Progenitor cell of endocrine pancreas (in vitro differentiated cells): ENCODE measurements at regions not wholly inside any gene's neighbourhood (a gene's known extent, or its start where the extent isn't known, plus 50 kb on each side); places are given as distances from the start of the nearest gene placed in this dataset.
A peak's percentile ranks its signal among the peaks of the same experiment; 100 is the strongest.

Source experiments
- DNase-seq: peaks from one replicate; pipeline ENCODE4 v3.0.0; 2021; ENCODE audit warnings: low spot score; ENCODE audit not compliant: unreplicated experiment
- H3K27ac Mint-ChIP-seq: 2 replicates; pipeline ENCODE4 v1.8.0; 2021; ENCODE audit warnings: mild to moderate bottlenecking, moderate library complexity, mixed read lengths
- H3K27me3 Mint-ChIP-seq: 2 replicates; pipeline ENCODE4 v1.8.0; 2021; ENCODE audit warnings: mixed read lengths
- H3K36me3 Mint-ChIP-seq: 2 replicates; pipeline ENCODE4 v1.8.0; 2022; ENCODE audit warnings: mixed read lengths; ENCODE audit not compliant: insufficient read depth
- H3K4me1 Mint-ChIP-seq: 2 replicates; pipeline ENCODE4 v1.8.0; 2021; ENCODE audit warnings: low read depth, mixed read lengths
- H3K4me3 Mint-ChIP-seq: 2 replicates; pipeline ENCODE4 v1.8.0; 2021; ENCODE audit warnings: low read depth, mild to moderate bottlenecking, moderate library complexity, mixed read lengths
- H3K9me3 Mint-ChIP-seq: 2 replicates; pipeline ENCODE4 v1.8.0; 2021; ENCODE audit warnings: low read depth, mixed read lengths
- TF ChIP-seq, protein P1 (sequence below): fragments of 200-600 bp; sonication (generic); IDR thresholded peaks from one replicate; pipeline ENCODE4 v1.5.0; 2021; ENCODE audit warnings: antibody characterized with exemption, mild to moderate bottlenecking; ENCODE audit not compliant: unreplicated experiment

GRCh38 chr14:97841762-97842161 is 1044.6 kb downstream of the VRK1 start:
- Mint-ChIP-seq H3K27ac (peak overlapping the region; percentile 53), H3K27me3 (peaks cover 36% of the 10 kb centered on the region), H3K4me3 (no peak overlapping the region), H3K9me3 (no peaks in the 10 kb centered on the region), H3K36me3 (no peaks in the 10 kb centered on the region), H3K4me1 (no peaks in the 10 kb centered on the region)
- DNase-seq: no peak
- TF ChIP-seq, protein P1, sequence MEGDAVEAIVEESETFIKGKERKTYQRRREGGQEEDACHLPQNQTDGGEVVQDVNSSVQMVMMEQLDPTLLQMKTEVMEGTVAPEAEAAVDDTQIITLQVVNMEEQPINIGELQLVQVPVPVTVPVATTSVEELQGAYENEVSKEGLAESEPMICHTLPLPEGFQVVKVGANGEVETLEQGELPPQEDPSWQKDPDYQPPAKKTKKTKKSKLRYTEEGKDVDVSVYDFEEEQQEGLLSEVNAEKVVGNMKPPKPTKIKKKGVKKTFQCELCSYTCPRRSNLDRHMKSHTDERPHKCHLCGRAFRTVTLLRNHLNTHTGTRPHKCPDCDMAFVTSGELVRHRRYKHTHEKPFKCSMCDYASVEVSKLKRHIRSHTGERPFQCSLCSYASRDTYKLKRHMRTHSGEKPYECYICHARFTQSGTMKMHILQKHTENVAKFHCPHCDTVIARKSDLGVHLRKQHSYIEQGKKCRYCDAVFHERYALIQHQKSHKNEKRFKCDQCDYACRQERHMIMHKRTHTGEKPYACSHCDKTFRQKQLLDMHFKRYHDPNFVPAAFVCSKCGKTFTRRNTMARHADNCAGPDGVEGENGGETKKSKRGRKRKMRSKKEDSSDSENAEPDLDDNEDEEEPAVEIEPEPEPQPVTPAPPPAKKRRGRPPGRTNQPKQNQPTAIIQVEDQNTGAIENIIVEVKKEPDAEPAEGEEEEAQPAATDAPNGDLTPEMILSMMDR: no peak

GRCh38 chr14:97843066-97843465 is 1045.9 kb downstream of the VRK1 start:
- H3K4me3 Mint-ChIP-seq: no peak overlapping the region

DNA sequence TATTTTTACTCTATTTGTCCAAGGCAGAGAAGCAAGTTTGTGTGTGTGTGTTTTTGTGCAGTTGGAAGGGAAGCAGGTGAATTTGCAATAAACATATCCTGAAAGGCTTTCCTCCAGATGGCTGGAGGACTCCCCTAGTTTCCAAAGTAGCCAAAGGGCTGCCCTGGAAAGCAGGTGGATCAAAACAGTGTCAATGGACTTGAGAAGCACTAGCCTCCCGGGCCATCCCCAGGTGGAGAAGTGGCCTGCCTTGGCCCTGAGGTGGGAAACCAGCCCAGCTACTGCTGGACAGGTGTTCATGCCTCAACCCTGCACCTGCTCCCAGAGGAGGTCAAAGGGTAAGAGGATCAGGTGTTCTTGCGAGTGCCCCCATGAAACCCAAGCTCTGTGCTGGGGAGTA is 1046.9 kb downstream of the VRK1 start:
- H3K4me1 Mint-ChIP-seq: peaks cover 7% of the 10 kb centered on the region
- H3K9me3 Mint-ChIP-seq: no peaks in the 10 kb centered on the region
- peaks cover 29% of the 10 kb centered on the region for H3K27me3 Mint-ChIP-seq
- no peaks in the 10 kb centered on the region for H3K36me3 Mint-ChIP-seq
- DNase-seq: no peak
- H3K27ac Mint-ChIP-seq: no peak overlapping the region
- H3K4me3 Mint-ChIP-seq: no peak overlapping the region
- TF ChIP-seq, protein P1: no peak

More at GRCh38 chr14:97843066-97843465, 1045.9 kb downstream of the VRK1 start:
- Mint-ChIP-seq H3K36me3 (no peaks in the 10 kb centered on the region), H3K9me3 (no peaks in the 10 kb centered on the region), H3K27ac (no peak overlapping the region), H3K4me1 (no peaks in the 10 kb centered on the region), H3K27me3 (peaks cover 29% of the 10 kb centered on the region)
- TF ChIP-seq, protein P1: no peak
- DNase-seq: no peak

- H3K36me3 Mint-ChIP-seq: no peaks in the 10 kb centered on the region
- TF ChIP-seq, protein P1: no peak
- no peak overlapping the region for H3K4me3 Mint-ChIP-seq
- DNase-seq: no peak
- no peaks in the 10 kb centered on the region for H3K9me3 Mint-ChIP-seq
- H3K4me1 Mint-ChIP-seq: peaks cover 7% of the 10 kb centered on the region
- H3K27ac Mint-ChIP-seq: no peak overlapping the region
- H3K27me3 Mint-ChIP-seq: peaks cover 17% of the 10 kb centered on the region
Observed at GRCh38 chr14:97846156-97846555, 1049.0 kb downstream of the VRK1 start.

- TF ChIP-seq, protein P1: no peak
- DNase-seq: no peak
- H3K27ac Mint-ChIP-seq: peak overlapping the region; percentile 57
- no peaks in the 10 kb centered on the region for H3K9me3 Mint-ChIP-seq
- no peaks in the 10 kb centered on the region for H3K36me3 Mint-ChIP-seq
- peaks cover 20% of the 10 kb centered on the region for H3K4me1 Mint-ChIP-seq
- H3K27me3 Mint-ChIP-seq: no peaks in the 10 kb centered on the region
- no peak overlapping the region for H3K4me3 Mint-ChIP-seq
Observed at GRCh38 chr14:97848317-97848980, 1051.3 kb downstream of the VRK1 start.
